HepG2 (cell line): ENCODE measurements at regions not wholly inside any gene's neighbourhood (a gene's known extent, or its start where the extent isn't known, plus 50 kb on each side); places are given as distances from the start of the nearest gene placed in this dataset.

ENCODE experiments used
- ATAC-seq: fragments of 200-7000 bp; cut with Tn5 transposase; 3 replicates; pipeline ENCODE4 v1.9.1; 2020; ENCODE audit warnings: mild to moderate bottlenecking, moderate library complexity
- BruUV-seq: library from RNA; stranded (reverse); fragments of 400-500 nt; replicated peaks from 2 replicates; lab custom pipeline; 2021; lab: Mats Ljungman, UMichigan
- CTCF ChIA-PET: fragments of 300-600 bp; formaldehyde crosslinking; extraction: SDS; loops from one replicate; lab custom pipeline; 2021; ENCODE audit warnings: low total read pairs, inconsistent platforms, low intra/inter-chr PET ratio; lab: Yijun Ruan, JAX
- POLR2A ChIA-PET: fragments of 350-600 bp; sonication (Branson Sonifier 250); formaldehyde crosslinking; loops from one replicate; lab custom pipeline; 2020; ENCODE audit warnings: antibody characterized with exemption, inconsistent platforms; lab: Yijun Ruan, JAX
- DNase-seq: peaks from one replicate; pipeline ENCODE4 v3.0.0-alpha.2; 2015; ENCODE audit warnings: low spot score
- FAIRE-seq: peaks from 3 replicates; lab custom pipeline; 2011; peaks lifted over from hg19 to GRCh38; lab: Jason Lieb, UNC
- H2AFZ ChIP-seq: one replicate; pipeline ENCODE4 v1.6.1; 2011; ENCODE audit warnings: low read length, inconsistent platforms
- H3K27ac ChIP-seq: fragments of 300-600 bp; 3 replicates; pipeline ENCODE4 v1.8.0; 2011; ENCODE audit warnings: mixed run types, mild to moderate bottlenecking, mixed read lengths, low read length, inconsistent platforms; ENCODE audit not compliant: insufficient read depth; ENCODE audit errors: extremely low read length
- H3K27me3 ChIP-seq, 2 experiments: fragments of 200-600 bp in 1 of 2; 2 replicates in 1 of 2; 3 replicates in 1 of 2; pipeline versions ENCODE4 v1.6.0 to v1.8.0; 2011; ENCODE audit warnings: low read length in 2 of 2, mild to moderate bottlenecking in 2 of 2, moderate library complexity in 2 of 2, inconsistent platforms in 1 of 2; ENCODE audit not compliant: insufficient read depth in 2 of 2, control insufficient read depth in 1 of 2
- H3K36me3 ChIP-seq, 2 experiments: fragments of 200-600 bp in 1 of 2; replicated peaks in 1 of 2; 2 replicates in 1 of 2; 3 replicates in 1 of 2; pipeline versions ENCODE4 v1.5.1 to v1.8.0; 2011; ENCODE audit warnings: low read length in 2 of 2, inconsistent platforms in 1 of 2; ENCODE audit not compliant: insufficient read depth in 2 of 2, control insufficient read depth in 1 of 2
- H3K4me1 ChIP-seq: 2 replicates; pipeline ENCODE4 v1.5.1; 2012; ENCODE audit warnings: low read length, inconsistent platforms; ENCODE audit not compliant: insufficient read depth
- H3K4me2 ChIP-seq: 2 replicates; pipeline ENCODE4 v1.6.0; 2011; ENCODE audit warnings: low read depth, low read length, inconsistent platforms
- H3K4me3 ChIP-seq, 3 experiments: fragments of 200-600 bp in 1 of 3; sonication (generic), shearing (Covaris generic) in 1 of 3; replicated peaks in 1 of 3; 2 replicates each; pipeline ENCODE4 v1.5.1; 2011 to 2016; ENCODE audit warnings: low read length in 3 of 3, inconsistent platforms in 2 of 3, low read depth in 2 of 3, mild to moderate bottlenecking in 2 of 3, control low read depth in 1 of 3, mixed read lengths in 1 of 3; ENCODE audit not compliant: insufficient read depth in 1 of 3
- H3K79me2 ChIP-seq: one replicate; pipeline ENCODE4 v1.6.1; 2011; ENCODE audit warnings: low read length, inconsistent platforms; ENCODE audit not compliant: insufficient read depth
- H3K9ac ChIP-seq: 2 replicates; pipeline ENCODE4 v1.6.0; 2011; ENCODE audit warnings: mild to moderate bottlenecking, low read depth, low read length, inconsistent platforms; ENCODE audit not compliant: insufficient read depth
- H3K9me3 ChIP-seq: 2 replicates; pipeline ENCODE4 v1.5.1; 2012; ENCODE audit warnings: mild to moderate bottlenecking, low read length
- H4K20me1 ChIP-seq: 2 replicates; pipeline ENCODE4 v1.6.0; 2011; ENCODE audit warnings: inconsistent platforms, mild to moderate bottlenecking, low read length, moderate library complexity; ENCODE audit not compliant: insufficient read depth
- CREM ChIP-seq, 2 experiments: sonication (generic) in 1 of 2; formaldehyde crosslinking in 1 of 2; IDR thresholded peaks; 2 replicates each; pipeline versions ENCODE4 v1.4.0 to v1.6.1; 2016 to 2020; ENCODE audit warnings: antibody characterized with exemption in 1 of 2, mild to moderate bottlenecking in 1 of 2, missing genetic modification reagents in 1 of 2
- KAT2B ChIP-seq: fragments of 150-350 bp; IDR thresholded peaks from 2 replicates; pipeline ENCODE4 v1.6.1; 2014; ENCODE audit warnings: low read depth, low read length, borderline replicate concordance
- MED8 ChIP-seq: sonication (generic); formaldehyde crosslinking; IDR thresholded peaks from 2 replicates; pipeline ENCODE4 v1.8.1; 2023; ENCODE audit warnings: mild to moderate bottlenecking, missing genetic modification reagents; ENCODE audit not compliant: insufficient replicate concordance
- MTF1 ChIP-seq: sonication (generic); formaldehyde crosslinking; IDR thresholded peaks from 2 replicates; pipeline ENCODE4 v1.5.0; 2020; ENCODE audit warnings: missing genetic modification reagents
- RARG ChIP-seq: sonication (generic); formaldehyde crosslinking; IDR thresholded peaks from 2 replicates; pipeline ENCODE4 v1.4.0; 2020; ENCODE audit warnings: low read depth, mild to moderate bottlenecking, missing genetic modification reagents
- RELA ChIP-seq: sonication (generic); formaldehyde crosslinking; IDR thresholded peaks from 2 replicates; pipeline ENCODE4 v1.4.0; 2020; ENCODE audit warnings: missing genetic modification reagents
- RFXANK ChIP-seq: IDR thresholded peaks from 2 replicates; pipeline ENCODE4 v1.6.1; 2016
- SRF ChIP-seq: IDR thresholded peaks from 2 replicates; pipeline ENCODE4 v1.6.1; 2011; ENCODE audit warnings: mild to moderate bottlenecking, low read depth, low read length, moderate library complexity
- TGIF2 ChIP-seq: IDR thresholded peaks from 2 replicates; pipeline ENCODE4 v1.6.1; 2016; ENCODE audit warnings: control low read depth, missing compliant biosample characterization
- WIZ ChIP-seq: sonication (generic); formaldehyde crosslinking; IDR thresholded peaks from 2 replicates; pipeline ENCODE4 v1.5.1; 2020; ENCODE audit warnings: mild to moderate bottlenecking, missing genetic modification reagents
- ZNF567 ChIP-seq: sonication (generic); formaldehyde crosslinking; IDR thresholded peaks from 2 replicates; pipeline ENCODE4 v1.8.1; 2023; ENCODE audit warnings: mild to moderate bottlenecking, missing genetic modification reagents, borderline replicate concordance
- ZNF766 ChIP-seq: sonication (generic); formaldehyde crosslinking; IDR thresholded peaks from 2 replicates; pipeline ENCODE4 v1.5.0; 2020; ENCODE audit warnings: missing genetic modification reagents, borderline replicate concordance
- ZSCAN29 ChIP-seq: sonication (generic); formaldehyde crosslinking; conservative IDR thresholded peaks from 2 replicates; pipeline ENCODE4 v1.4.0; 2020; ENCODE audit warnings: mild to moderate bottlenecking, missing genetic modification reagents
- WGBS: methylation state at CpG from one replicate; pipeline ENCODE4 v1.1.6; 2017; ENCODE audit warnings: low lambda C conversion rate; 5-methylcytosine and 5-hydroxymethylcytosine counted together
- in situ Hi-C: cut with HindIII; loops from 2 replicates; pipeline ENCODE4 v1.10.0; 2017; ENCODE audit warnings: low pct_unique_long_range_greater_than_20kb; ENCODE audit not compliant: extremely low pct_ligation_motif_present
- intact Hi-C: fragments of 100-400 bp; cut with micrococcal nuclease; formaldehyde crosslinking; loops from one replicate; pipeline ENCODE4 v1.10.0; 2022; ENCODE audit not compliant: unreplicated experiment
- TF ChIP-seq, protein P1 (sequence below): sonication (generic); formaldehyde crosslinking; IDR thresholded peaks from 2 replicates; pipeline ENCODE4 v1.4.0; 2020; ENCODE audit warnings: missing genetic modification reagents
- TF ChIP-seq, protein P2 (sequence below): sonication (generic); formaldehyde crosslinking; IDR thresholded peaks from 2 replicates; pipeline ENCODE4 v1.8.1; 2022; ENCODE audit warnings: mild to moderate bottlenecking, missing genetic modification reagents

DNA sequence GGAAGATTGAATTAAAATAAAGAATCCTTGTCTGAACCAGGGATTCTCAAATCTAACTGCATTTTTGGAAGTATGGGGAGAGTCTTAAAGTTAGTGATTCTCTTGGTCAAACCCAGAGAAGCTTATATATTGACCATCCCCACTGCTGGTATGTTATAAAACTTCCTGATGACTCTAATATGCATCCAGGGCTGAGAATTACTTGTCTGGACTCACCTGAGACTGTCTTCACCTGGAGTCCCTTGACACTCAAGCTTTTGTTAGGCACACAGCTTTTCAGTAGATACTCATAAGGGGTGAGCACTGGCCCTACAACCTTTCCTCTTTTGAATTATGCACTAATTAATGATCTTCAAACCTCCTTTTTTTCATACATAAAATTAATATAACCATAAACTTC lies 149.6 kb upstream of the GULP1 start:
- Histone ChIP-seq H3K9ac (no peak overlapping the region), H3K4me2 (no peak overlapping the region), H4K20me1 (no peaks in the 10 kb centered on the region), H3K79me2 (no peaks in the 10 kb centered on the region), H3K4me1 (no peaks in the 10 kb centered on the region), H3K9me3 (no peaks in the 10 kb centered on the region), H2AFZ (no peak overlapping the region), H3K36me3 (no peaks in the 10 kb centered on the region), H3K27me3 (no peaks in the 10 kb centered on the region), H3K27ac (no peak overlapping the region), H3K4me3 (no peak overlapping the region)
- POLR2A ChIA-PET, result no interaction called here
- CTCF ChIA-PET, result no interaction called here
- ATAC-seq (no peak), DNase-seq (no peak), FAIRE-seq (no peak)
- in situ Hi-C loops, result no loop called here
- no peak for TF ChIP-seq ZSCAN29
- BruUV-seq, result no TSS peak
- intact Hi-C loops, result no loop called here

DNA sequence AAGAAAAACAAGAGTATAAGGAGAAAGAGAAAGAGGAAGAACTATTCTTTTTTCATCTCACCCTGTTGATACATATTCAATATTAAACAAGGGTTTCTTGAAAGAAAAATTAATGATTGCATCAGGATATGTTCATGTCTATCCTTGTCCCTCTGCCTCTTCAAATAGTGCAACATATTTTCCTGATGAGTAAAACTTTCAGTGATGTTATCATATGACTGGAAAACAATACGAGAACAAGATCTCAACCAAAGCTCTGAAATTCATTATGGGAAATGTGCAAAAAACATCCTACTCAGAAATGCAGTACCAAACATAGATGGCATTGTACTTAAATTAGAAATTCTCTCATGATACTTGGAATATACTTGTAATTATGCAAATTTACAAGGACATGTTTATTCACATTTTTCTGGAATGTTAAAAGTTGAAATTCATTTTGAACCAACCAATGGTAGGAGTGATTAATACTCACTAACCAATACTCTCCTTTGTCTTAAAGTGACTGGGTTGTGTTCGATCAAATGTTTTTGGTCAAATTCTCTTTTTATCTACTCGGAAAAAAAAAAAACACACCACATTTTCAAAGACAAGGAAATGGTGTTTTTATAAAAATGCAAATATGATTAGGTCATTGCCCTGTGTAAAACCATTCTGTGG lies 148.9 kb upstream of the GULP1 start:
- no peak overlapping the region for H3K9ac ChIP-seq
- H3K9me3 ChIP-seq, result no peaks in the 10 kb centered on the region
- H3K4me3 ChIP-seq, result no peak overlapping the region
- in situ Hi-C loops, result no loop called here
- H2AFZ ChIP-seq, result no peak overlapping the region
- ATAC-seq, result no peak
- 1% methylated on average over 3 of the region's 3 CpGs for WGBS
- no peak for DNase-seq
- no peak for FAIRE-seq
- ChIA-PET POLR2A (no interaction called here), CTCF (no interaction called here)
- H3K36me3 ChIP-seq, result no peaks in the 10 kb centered on the region
- no peaks in the 10 kb centered on the region for H3K27me3 ChIP-seq
- no peaks in the 10 kb centered on the region for H3K79me2 ChIP-seq
- intact Hi-C loops, result no loop called here
- no peaks in the 10 kb centered on the region for H3K4me1 ChIP-seq
- no peaks in the 10 kb centered on the region for H4K20me1 ChIP-seq
- H3K27ac ChIP-seq, result no peak overlapping the region
- no TSS peak for BruUV-seq
- no peak overlapping the region for H3K4me2 ChIP-seq
- no peak for TF ChIP-seq WIZ (CRISPR knock-in tag)
- no peak for TF ChIP-seq RARG (CRISPR knock-in tag)
- no peak for TF ChIP-seq MTF1 (CRISPR knock-in tag)
- TF ChIP-seq RELA (CRISPR knock-in tag), result no peak
- no peak for TF ChIP-seq CREM (IDR thresholded peaks at IDR 0.05)
- TF ChIP-seq CREM (CRISPR knock-in tag; IDR thresholded peaks at IDR 0.05), result no peak
- no peak for TF ChIP-seq KAT2B
- TF ChIP-seq MED8 (CRISPR knock-in tag), result no peak
- no peak for TF ChIP-seq TGIF2
- TF ChIP-seq, protein P1, sequence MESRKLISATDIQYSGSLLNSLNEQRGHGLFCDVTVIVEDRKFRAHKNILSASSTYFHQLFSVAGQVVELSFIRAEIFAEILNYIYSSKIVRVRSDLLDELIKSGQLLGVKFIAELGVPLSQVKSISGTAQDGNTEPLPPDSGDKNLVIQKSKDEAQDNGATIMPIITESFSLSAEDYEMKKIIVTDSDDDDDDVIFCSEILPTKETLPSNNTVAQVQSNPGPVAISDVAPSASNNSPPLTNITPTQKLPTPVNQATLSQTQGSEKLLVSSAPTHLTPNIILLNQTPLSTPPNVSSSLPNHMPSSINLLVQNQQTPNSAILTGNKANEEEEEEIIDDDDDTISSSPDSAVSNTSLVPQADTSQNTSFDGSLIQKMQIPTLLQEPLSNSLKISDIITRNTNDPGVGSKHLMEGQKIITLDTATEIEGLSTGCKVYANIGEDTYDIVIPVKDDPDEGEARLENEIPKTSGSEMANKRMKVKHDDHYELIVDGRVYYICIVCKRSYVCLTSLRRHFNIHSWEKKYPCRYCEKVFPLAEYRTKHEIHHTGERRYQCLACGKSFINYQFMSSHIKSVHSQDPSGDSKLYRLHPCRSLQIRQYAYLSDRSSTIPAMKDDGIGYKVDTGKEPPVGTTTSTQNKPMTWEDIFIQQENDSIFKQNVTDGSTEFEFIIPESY (CRISPR knock-in tag), result no peak
- no peak for TF ChIP-seq ZNF766
- no peak for TF ChIP-seq SRF
- TF ChIP-seq, protein P2, sequence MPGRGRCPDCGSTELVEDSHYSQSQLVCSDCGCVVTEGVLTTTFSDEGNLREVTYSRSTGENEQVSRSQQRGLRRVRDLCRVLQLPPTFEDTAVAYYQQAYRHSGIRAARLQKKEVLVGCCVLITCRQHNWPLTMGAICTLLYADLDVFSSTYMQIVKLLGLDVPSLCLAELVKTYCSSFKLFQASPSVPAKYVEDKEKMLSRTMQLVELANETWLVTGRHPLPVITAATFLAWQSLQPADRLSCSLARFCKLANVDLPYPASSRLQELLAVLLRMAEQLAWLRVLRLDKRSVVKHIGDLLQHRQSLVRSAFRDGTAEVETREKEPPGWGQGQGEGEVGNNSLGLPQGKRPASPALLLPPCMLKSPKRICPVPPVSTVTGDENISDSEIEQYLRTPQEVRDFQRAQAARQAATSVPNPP (CRISPR knock-in tag), result no peak
- no peak for TF ChIP-seq ZNF567
- no peak for TF ChIP-seq RFXANK (CRISPR knock-in tag)
